Parathyroid adenoma (tissue), 2 donors: ENCODE measurements at regions not wholly inside any gene's neighbourhood (a gene's known extent, or its start where the extent isn't known, plus 50 kb on each side); places are given as distances from the start of the nearest gene placed in this dataset.

Source experiments
- H2AFZ ChIP-seq: fragments of 300-600 bp; sonication (generic); one replicate; pipeline ENCODE4 v1.7.0; 2017; ENCODE audit warnings: antibody characterized with exemption, mild to moderate bottlenecking
- H3K27ac ChIP-seq: fragments of 300-600 bp; sonication (generic); one replicate; pipeline ENCODE4 v1.7.0; 2017
- H3K27me3 ChIP-seq: fragments of 300-600 bp; sonication (generic); one replicate; pipeline ENCODE4 v1.7.0; 2017; ENCODE audit warnings: low read length; ENCODE audit not compliant: control insufficient read depth, insufficient read depth
- H3K36me3 ChIP-seq: fragments of 300-600 bp; sonication (generic); one replicate; pipeline ENCODE4 v1.7.0; 2017; ENCODE audit warnings: low read length; ENCODE audit not compliant: control insufficient read depth, insufficient read depth
- H3K4me1 ChIP-seq: fragments of 300-600 bp; sonication (generic); one replicate; pipeline ENCODE4 v1.7.0; 2017; ENCODE audit warnings: control low read depth
- H3K4me2 ChIP-seq: fragments of 300-600 bp; sonication (generic); one replicate; pipeline ENCODE4 v1.7.0; 2017; ENCODE audit warnings: low read length
- H3K4me3 ChIP-seq: fragments of 300-600 bp; sonication (generic); one replicate; pipeline ENCODE4 v1.7.0; 2017; ENCODE audit warnings: low read depth, low read length
- H3K79me2 ChIP-seq: fragments of 300-600 bp; sonication (generic); one replicate; pipeline ENCODE4 v1.7.0; 2017; ENCODE audit warnings: control low read depth
- H3K9ac ChIP-seq: fragments of 300-600 bp; sonication (generic); one replicate; pipeline ENCODE4 v1.7.0; 2017; ENCODE audit warnings: mild to moderate bottlenecking
- H3K9me3 ChIP-seq: fragments of 300-600 bp; sonication (generic); one replicate; pipeline ENCODE4 v1.7.0; 2017; ENCODE audit warnings: low read length; ENCODE audit not compliant: control insufficient read depth
- TF ChIP-seq, protein P1 (sequence below): fragments of 300-600 bp; sonication (generic); IDR thresholded peaks from one replicate; pipeline ENCODE4 v1.7.0; 2017; ENCODE audit warnings: antibody characterized with exemption, mild to moderate bottlenecking
- donor health status: primary hyperparathyroidism.

DNA sequence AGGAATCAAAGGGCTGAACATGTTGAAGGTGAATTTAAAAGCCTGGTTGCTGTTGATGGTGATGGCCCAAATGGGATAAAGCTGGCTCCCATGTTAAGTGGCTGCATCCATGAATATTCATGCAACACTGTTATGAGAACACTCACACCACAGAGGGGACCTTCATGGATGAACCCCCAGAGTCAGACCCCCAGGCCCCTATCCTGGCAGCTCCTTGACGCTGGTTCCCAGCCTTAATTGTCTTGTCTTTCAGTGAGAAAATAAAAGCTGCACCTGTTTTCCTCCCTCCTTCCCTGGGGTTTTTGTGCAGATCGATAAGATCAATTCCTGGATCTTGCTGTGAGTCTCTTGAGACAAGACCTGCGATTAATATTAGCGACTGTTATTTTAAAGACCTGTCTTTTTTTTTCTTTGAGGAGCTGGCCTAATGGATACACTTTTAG lies 371.7 kb downstream of the ICE1 start:
- H3K4me3 ChIP-seq: no peak overlapping the region
- no peak overlapping the region for H3K9ac ChIP-seq
- no peak overlapping the region for H3K27ac ChIP-seq
- H2AFZ ChIP-seq: no peak overlapping the region
- no peaks in the 10 kb centered on the region for H3K9me3 ChIP-seq
- H3K4me2 ChIP-seq: no peak overlapping the region
- TF ChIP-seq, protein P1, sequence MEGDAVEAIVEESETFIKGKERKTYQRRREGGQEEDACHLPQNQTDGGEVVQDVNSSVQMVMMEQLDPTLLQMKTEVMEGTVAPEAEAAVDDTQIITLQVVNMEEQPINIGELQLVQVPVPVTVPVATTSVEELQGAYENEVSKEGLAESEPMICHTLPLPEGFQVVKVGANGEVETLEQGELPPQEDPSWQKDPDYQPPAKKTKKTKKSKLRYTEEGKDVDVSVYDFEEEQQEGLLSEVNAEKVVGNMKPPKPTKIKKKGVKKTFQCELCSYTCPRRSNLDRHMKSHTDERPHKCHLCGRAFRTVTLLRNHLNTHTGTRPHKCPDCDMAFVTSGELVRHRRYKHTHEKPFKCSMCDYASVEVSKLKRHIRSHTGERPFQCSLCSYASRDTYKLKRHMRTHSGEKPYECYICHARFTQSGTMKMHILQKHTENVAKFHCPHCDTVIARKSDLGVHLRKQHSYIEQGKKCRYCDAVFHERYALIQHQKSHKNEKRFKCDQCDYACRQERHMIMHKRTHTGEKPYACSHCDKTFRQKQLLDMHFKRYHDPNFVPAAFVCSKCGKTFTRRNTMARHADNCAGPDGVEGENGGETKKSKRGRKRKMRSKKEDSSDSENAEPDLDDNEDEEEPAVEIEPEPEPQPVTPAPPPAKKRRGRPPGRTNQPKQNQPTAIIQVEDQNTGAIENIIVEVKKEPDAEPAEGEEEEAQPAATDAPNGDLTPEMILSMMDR: no peak
- H3K36me3 ChIP-seq: no peaks in the 10 kb centered on the region
- no peaks in the 10 kb centered on the region for H3K27me3 ChIP-seq
- H3K79me2 ChIP-seq: no peaks in the 10 kb centered on the region
- no peaks in the 10 kb centered on the region for H3K4me1 ChIP-seq

DNA sequence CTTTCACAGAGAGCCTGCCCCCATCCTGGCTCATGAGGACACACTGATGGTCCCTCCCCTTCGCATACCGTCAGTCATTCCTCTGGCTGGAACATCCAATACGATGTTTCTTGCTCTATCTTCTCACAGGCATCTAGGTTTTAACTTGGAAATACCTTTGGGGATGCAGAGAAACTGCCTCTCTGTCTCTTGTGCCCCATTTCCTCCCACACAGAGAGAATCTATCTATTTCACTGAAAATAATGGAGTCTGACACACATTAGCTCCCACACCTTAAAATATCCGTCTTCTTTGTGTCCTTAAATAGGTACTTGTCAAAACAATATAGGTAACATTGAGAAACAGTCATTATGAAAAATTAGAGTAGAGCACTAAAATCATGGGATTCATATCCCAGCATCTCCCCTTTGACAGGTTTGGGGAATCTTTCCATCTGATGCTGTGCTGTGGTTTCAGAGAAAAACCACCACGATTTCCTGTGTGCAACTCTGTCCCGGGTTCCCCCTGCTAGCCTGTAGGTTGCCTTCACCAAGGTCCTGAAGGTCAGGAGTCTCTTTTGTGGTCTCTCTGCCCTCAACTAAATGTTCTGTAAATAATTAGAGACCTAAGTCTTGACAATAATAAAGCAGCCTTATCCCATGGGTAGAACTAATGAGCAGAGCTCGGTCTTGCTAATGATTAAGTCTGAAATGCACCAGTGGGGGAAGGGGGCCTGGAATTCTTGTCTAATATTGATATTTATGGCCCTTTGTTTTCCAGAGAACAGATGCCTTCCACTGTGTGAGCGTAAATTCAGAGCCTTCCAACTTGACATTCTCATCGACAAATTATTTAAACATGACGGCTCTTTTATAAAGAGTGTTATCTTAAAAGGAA lies 371.0 kb downstream of the ICE1 start:
- no peaks in the 10 kb centered on the region for H3K27me3 ChIP-seq
- H3K4me2 ChIP-seq: no peak overlapping the region
- H2AFZ ChIP-seq: no peak overlapping the region
- H3K79me2 ChIP-seq: no peaks in the 10 kb centered on the region
- no peaks in the 10 kb centered on the region for H3K9me3 ChIP-seq
- no peak overlapping the region for H3K4me3 ChIP-seq
- H3K4me1 ChIP-seq: no peaks in the 10 kb centered on the region
- H3K27ac ChIP-seq: no peak overlapping the region
- no peaks in the 10 kb centered on the region for H3K36me3 ChIP-seq
- H3K9ac ChIP-seq: no peak overlapping the region
- TF ChIP-seq, protein P1: no peak

DNA sequence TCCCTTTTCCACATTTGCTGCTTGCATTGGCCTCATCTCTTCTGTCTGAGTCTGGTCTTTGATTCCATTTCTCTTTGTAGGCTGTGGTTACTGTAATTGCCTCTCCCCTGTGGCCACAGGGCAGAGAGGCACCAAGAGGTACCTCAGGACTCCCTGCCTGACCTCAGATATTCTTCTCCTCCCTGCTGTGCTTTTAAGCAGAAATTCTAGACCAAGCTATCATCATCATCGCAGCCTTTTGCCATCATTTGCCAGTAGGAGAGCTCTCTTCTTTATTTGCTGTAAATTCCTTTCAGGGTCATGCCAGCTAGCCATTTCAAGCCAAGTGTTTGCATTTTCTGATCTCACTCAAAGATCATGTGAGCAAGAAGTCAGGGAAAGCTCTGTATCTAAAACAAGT lies 369.6 kb downstream of the ICE1 start:
- Histone ChIP-seq H3K9me3 (no peaks in the 10 kb centered on the region), H3K79me2 (no peaks in the 10 kb centered on the region), H3K27me3 (no peaks in the 10 kb centered on the region), H3K9ac (no peak overlapping the region), H3K4me2 (no peak overlapping the region), H3K27ac (no peak overlapping the region), H3K36me3 (no peaks in the 10 kb centered on the region), H3K4me1 (no peaks in the 10 kb centered on the region), H3K4me3 (no peak overlapping the region), H2AFZ (no peak overlapping the region)
- TF ChIP-seq, protein P1: no peak

DNA sequence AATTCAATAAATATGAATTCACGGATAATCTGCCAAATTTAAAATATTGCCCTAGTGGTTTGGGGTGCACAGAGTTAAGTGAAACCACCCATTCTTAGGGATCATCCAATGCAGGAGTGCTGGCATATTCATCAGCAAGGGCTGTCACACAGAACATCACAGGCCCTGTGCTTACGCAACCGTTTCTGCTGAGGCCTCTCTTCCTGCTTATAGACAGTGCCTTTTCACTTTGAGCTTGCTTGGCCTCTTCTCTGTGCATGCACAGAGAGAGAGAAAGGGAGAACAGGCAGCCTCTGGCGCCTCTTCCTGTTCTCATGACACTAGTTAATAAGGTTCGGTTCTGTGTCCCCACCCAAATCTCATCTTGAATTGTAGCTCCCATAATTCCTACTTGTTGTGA lies 366.3 kb downstream of the ICE1 start:
- Histone ChIP-seq H3K4me2 (no peak overlapping the region), H3K9ac (no peak overlapping the region), H3K27me3 (no peaks in the 10 kb centered on the region), H2AFZ (no peak overlapping the region), H3K79me2 (no peaks in the 10 kb centered on the region), H3K36me3 (no peaks in the 10 kb centered on the region), H3K9me3 (no peaks in the 10 kb centered on the region), H3K4me1 (no peaks in the 10 kb centered on the region), H3K4me3 (no peak overlapping the region), H3K27ac (no peak overlapping the region)
- TF ChIP-seq, protein P1: no peak

DNA sequence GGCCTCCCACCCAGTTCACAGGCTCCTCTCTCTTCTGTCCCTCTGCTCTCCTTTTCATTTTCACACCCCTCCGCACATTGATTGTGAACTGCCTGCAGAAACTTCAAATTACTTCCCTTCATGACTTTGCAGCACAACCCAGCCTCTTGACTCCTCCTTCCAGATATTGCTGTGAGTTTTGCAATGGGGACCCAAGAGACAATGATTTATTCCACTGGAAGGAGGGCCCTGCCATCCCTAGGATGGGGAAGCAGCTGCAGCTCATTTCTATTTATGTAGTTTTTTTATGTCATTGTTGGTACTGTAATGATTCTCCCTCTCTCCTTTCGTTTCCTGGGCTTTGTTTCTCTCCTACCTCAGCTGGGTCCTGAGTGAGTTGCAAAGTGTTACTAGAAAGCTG lies 364.9 kb downstream of the ICE1 start:
- H3K36me3 ChIP-seq: no peaks in the 10 kb centered on the region
- H2AFZ ChIP-seq: no peak overlapping the region
- H3K9ac ChIP-seq: no peak overlapping the region
- H3K4me2 ChIP-seq: no peak overlapping the region
- H3K9me3 ChIP-seq: no peaks in the 10 kb centered on the region
- no peak overlapping the region for H3K4me3 ChIP-seq
- no peak overlapping the region for H3K27ac ChIP-seq
- TF ChIP-seq, protein P1: no peak
- no peaks in the 10 kb centered on the region for H3K27me3 ChIP-seq
- H3K79me2 ChIP-seq: no peaks in the 10 kb centered on the region
- H3K4me1 ChIP-seq: no peaks in the 10 kb centered on the region
